Epithelial cell of esophagus (primary cell): ENCODE measurements at regions not wholly inside any gene's neighbourhood (a gene's known extent, or its start where the extent isn't known, plus 50 kb on each side); places are given as distances from the start of the nearest gene placed in this dataset.

ENCODE experiments used
- DNase-seq: peaks from one replicate; pipeline ENCODE4 v3.0.0; 2010; ENCODE audit warnings: low read depth
- H3K4me3 ChIP-seq: 2 replicates; pipeline ENCODE4 v1.5.1; 2011; ENCODE audit warnings: mild to moderate bottlenecking, low read length, control low read depth
- CTCF ChIP-seq: IDR thresholded peaks from 2 replicates; pipeline ENCODE4 v1.5.1; 2011; ENCODE audit warnings: low read depth, mild to moderate bottlenecking, low read length, control low read depth, inconsistent platforms; ENCODE audit not compliant: insufficient read depth; ENCODE audit errors: missing control alignments

DNA sequence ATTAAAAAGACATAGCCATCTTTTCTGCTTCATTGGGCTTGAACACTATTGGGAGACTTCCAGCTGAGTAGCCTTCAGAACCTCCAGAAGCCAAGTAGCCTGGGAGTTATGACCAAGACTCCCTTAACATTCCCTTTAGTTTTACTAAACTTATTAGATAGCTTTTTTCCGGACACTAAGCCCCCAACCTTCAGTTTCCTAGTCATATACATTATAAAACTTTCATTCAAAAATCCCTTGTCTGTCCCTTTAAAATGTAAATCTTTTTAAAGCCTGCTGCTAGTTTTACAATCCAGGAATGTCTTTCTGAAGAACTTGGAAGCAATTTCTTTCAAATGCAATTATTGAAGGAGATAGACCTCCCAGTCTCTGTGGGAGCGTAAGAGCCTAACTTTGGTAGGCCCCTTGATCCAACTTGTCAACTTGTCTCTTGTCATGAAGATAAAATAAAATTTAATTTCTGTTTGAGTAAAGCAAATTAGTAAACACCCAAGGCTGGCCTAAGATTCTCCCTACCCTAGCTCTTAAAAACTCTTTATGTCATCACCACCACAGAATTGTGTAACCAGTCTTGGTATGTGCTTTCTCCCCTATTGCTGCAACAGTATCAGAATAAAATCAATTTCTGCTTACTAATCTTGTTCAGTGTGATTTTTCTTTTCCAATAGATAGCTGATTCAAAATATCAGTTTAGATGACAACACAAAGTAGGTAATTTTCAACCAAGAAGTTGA is 796.2 kb downstream of the PLA2G4A start:
- peak; percentile 18 for DNase-seq
- H3K4me3 ChIP-seq = no peak overlapping the region
- no peak for TF ChIP-seq CTCF

GRCh38 chr1:187626056-187626455 is 797.3 kb downstream of the PLA2G4A start:
- peak; percentile 54 for DNase-seq
- H3K4me3 ChIP-seq = no peak overlapping the region
- TF ChIP-seq CTCF = no peak

DNA sequence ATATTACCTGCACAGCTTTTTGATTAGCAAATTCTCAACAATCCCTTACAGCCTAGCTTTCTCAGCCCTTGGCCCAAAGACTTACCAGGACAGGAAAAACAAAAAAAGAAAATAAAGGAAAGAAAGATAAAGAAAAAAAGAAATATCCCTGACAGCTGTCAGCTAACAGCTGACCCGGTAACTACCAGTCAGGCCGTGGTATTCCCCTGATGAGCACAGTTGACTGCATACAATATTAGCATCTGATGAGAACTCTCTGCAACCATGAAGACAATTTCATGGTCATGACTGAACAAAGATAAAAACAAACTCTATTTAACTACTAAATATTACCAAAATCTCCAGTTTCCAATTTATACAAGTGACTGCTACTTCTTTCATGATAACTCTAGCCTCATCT is 798.8 kb downstream of the PLA2G4A start:
- no peak overlapping the region for H3K4me3 ChIP-seq
- no peak for DNase-seq
- TF ChIP-seq CTCF = no peak

- H3K4me3 ChIP-seq = no peak overlapping the region
- TF ChIP-seq CTCF = no peak
- no peak for DNase-seq
Measured at GRCh38 chr1:187629075-187629474, 800.3 kb downstream of the PLA2G4A start.

DNA sequence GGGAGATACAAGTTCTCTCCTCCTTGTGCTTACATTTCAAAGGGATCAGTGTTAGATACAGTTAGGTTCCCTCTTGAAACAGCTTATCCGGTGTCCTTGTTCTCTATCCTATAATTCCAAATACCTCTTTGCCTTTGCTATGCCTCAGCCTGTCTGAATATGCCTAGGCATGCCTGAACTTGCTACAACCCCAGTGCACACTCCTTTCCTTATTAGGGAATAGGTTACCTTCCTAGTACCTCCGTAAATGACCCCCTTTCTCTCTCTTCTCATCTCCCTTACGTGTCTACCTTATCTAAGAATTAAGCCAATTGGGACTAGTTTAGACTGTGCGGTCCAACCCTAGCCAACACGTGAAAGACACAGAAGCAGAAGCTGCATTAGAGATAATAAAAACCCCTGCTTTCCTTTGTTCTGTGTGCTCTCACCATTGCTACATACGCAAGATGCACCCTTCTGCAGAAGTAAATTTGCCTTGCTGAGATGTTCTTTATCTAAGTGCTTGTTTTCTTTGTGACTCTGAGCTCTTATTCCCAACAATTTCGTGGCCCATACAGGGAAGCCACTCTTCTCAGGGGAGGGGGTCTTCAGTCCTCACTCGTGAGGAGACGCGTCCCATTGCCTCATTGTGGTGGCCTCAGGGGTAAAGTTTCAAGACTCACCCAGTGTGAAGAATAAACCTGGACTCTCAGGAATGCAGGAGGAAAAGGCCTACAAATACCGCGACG is 802.1 kb downstream of the PLA2G4A start:
- peak; percentile 2 for DNase-seq
- no peak for TF ChIP-seq CTCF
- H3K4me3 ChIP-seq = no peak overlapping the region

GRCh38 chr1:187631381-187631675 is 802.6 kb downstream of the PLA2G4A start:
- H3K4me3 ChIP-seq = no peak overlapping the region
- DNase-seq = no peak
- no peak for TF ChIP-seq CTCF

DNA sequence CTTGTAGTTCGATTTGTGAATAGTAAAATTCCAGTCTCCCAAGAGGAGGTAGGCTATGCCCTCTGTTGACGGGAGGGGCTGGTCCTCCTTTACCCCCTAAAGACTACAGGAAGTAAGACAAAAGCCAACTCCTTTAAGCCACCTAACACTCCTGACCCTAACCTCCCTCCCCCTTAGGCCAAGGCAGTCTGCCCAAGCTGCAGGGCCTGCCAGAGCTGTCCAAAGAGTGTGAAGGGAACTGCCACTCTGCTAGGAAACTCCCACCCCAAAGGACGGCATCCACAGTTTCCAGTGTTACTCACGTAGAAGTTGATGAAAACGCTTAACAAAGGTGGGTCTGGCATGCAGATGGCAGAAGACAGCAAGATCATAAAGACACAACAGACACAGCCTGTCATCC is 803.2 kb downstream of the PLA2G4A start:
- no peak for TF ChIP-seq CTCF
- no peak for DNase-seq
- H3K4me3 ChIP-seq = no peak overlapping the region
